Lung (tissue), 11 donors: ENCODE measurements at regions not wholly inside any gene's neighbourhood (a gene's known extent, or its start where the extent isn't known, plus 50 kb on each side); places are given as distances from the start of the nearest gene placed in this dataset.

Experiments
- ATAC-seq: fragments of 200-7000 bp; cut with Tn5 transposase; one replicate; pipeline ENCODE4 v1.9.1; 2020; ENCODE audit warnings: moderate number of reproducible peaks; ENCODE audit not compliant: insufficient read depth, low FRiP score
- DNase-seq, 3 donors: peaks; one replicate each; pipeline ENCODE4 v3.0.0-alpha.2; 2013 to 2017
- H3K27ac ChIP-seq, 2 donors: one replicate each; pipeline ENCODE4 v1.5.1; 2013; ENCODE audit warnings: mild to moderate bottlenecking in 2 of 2, moderate library complexity in 2 of 2, control low read depth in 1 of 2, inconsistent platforms in 1 of 2, low read depth in 1 of 2, low read length in 1 of 2
- H3K27me3 ChIP-seq, 3 donors: one replicate each; pipeline ENCODE4 v1.5.1; 2013; ENCODE audit warnings: low read length in 2 of 3; ENCODE audit not compliant: control insufficient read depth in 3 of 3, insufficient read depth in 3 of 3
- H3K36me3 ChIP-seq, 4 donors: one replicate each; pipeline ENCODE4 v1.5.1; 2013; ENCODE audit warnings: low read length in 4 of 4, mild to moderate bottlenecking in 1 of 4, moderate library complexity in 1 of 4; ENCODE audit not compliant: control insufficient read depth in 4 of 4, insufficient read depth in 4 of 4
- H3K4me1 ChIP-seq, 5 donors: one replicate each; pipeline ENCODE4 v1.5.1; 2013; ENCODE audit warnings: low read length in 5 of 5, mild to moderate bottlenecking in 2 of 5, moderate library complexity in 1 of 5; ENCODE audit not compliant: control insufficient read depth in 5 of 5, insufficient read depth in 5 of 5
- H3K4me3 ChIP-seq: one replicate; pipeline ENCODE4 v1.5.1; 2013; ENCODE audit warnings: mild to moderate bottlenecking, control low read depth, moderate library complexity
- H3K9ac ChIP-seq, 2 donors: one replicate each; pipeline ENCODE4 v1.5.1; 2013; ENCODE audit warnings: low read length in 2 of 2, control low read depth in 1 of 2; ENCODE audit not compliant: insufficient read depth in 1 of 2
- H3K9me3 ChIP-seq, 4 donors: one replicate each; pipeline ENCODE4 v1.5.1; 2013; ENCODE audit warnings: low read length in 3 of 4, mild to moderate bottlenecking in 1 of 4, moderate library complexity in 1 of 4; ENCODE audit not compliant: control insufficient read depth in 4 of 4, insufficient read depth in 3 of 4
- CTCF ChIP-seq: IDR thresholded peaks from 2 replicates; pipeline ENCODE4 v1.5.1; 2012; ENCODE audit warnings: mild to moderate bottlenecking; ENCODE audit errors: control extremely low read depth, extremely low read depth
- WGBS, 2 donors: extraction: QIAGEN DNeasy Blood & Tissue Kit; methylation state at CpG; one replicate each; pipeline ENCODE4 v1.1.7; 2013; 5-methylcytosine and 5-hydroxymethylcytosine counted together
- donor health status: control.
- donor health status: control.
- donor health status: Bipolar disorder and iron deficiency.
- donor health status: healthy.
- donor health status: DM: yes; HTN: yes; CAD: no.

DNA sequence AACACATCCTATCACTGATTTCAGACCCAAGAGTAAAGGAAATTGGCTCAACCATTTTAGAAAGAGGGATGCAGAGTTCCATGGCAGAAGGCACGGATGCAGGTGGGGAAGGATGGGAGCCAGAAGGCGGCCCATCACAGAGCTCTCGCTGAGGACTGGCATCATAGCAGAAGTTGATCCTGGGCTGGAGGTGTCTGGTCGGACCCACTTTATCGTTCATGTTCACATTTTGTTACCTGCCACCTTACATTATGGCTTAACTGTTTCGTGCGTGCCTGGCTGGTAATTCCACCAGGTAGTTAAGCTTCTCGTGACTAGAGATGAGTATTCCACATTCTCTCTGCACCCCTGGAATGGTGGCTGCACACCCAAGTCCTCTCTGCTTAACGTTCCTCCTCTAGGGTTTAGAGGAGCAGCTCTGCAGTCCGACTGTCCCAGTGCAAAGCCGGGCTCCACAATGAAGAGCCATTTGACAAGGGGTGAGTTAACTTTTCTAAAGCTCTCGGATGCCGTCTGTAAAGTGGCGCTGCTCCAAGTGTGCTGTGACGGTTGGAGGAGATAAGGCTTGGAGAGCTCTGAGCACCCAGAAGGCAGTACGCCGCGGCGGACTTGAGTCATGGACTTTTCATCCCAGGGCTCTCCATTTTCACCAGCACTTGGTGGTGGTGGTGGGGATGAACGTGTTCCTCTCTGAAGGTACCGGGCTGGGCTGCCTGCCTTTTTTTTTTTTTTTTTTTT lies 157.1 kb upstream of the SHH start:
- no peak for DNase-seq
- Histone ChIP-seq H3K27ac (no peak overlapping the region), H3K4me1 (no peaks in the 10 kb centered on the region), H3K9ac (no peak overlapping the region), H3K4me3 (no peak overlapping the region), H3K27me3 (peaks cover 0 to 2% (median 0%) of the 10 kb centered on the region in 3 donors), H3K9me3 (no peaks in the 10 kb centered on the region), H3K36me3 (no peaks in the 10 kb centered on the region)
- ATAC-seq, result no peak
- TF ChIP-seq CTCF, result no peak
- WGBS, 2 donors, result 83 to 88% methylated on average over 21 of the region's 21 CpGs

- 83 to 87% methylated on average over 7 of the region's 7 CpGs for WGBS, 2 donors
- H3K27ac ChIP-seq, result no peak overlapping the region
- ATAC-seq, result no peak
These were observed 152.7 kb upstream of the SHH start for GRCh38 chr7:155965010-155965409.

DNA sequence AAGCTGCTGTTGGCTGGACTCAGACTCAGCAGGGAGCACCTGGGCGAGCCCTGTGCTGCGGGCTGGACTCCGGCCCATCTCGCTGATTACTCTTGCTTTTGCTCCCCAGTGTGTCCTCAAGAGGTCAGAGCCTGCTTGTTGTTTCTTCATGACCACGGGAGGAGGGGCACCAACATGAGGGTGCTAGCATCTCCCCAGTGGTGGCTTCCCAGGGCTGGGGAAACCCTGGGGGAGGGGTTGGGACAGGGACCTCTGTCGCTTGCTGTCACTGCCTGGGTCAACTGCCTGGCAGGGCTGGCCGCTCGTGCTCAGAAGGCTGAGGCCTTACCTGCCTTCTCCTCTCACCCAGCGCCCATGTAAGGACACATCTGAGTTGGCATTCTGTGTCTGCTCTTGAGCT lies 152.3 kb upstream of the SHH start:
- no peak overlapping the region for H3K27ac ChIP-seq
- no peak for TF ChIP-seq CTCF
- no peak for ATAC-seq

More at GRCh38 chr7:155965010-155965409, 152.7 kb upstream of the SHH start:
- Histone ChIP-seq H3K27me3 (no peaks in the 10 kb centered on the region), H3K9me3 (no peaks in the 10 kb centered on the region), H3K9ac (no peak overlapping the region), H3K36me3 (no peaks in the 10 kb centered on the region), H3K4me1 (peaks cover 0 to 3% (median 0%) of the 10 kb centered on the region in 5 donors), H3K4me3 (no peak overlapping the region)
- DNase-seq, result no peak
- TF ChIP-seq CTCF, result no peak

More for the DNA sequence above, 152.3 kb upstream of the SHH start:
- DNase-seq, result no peak
- Histone ChIP-seq H3K9me3 (no peaks in the 10 kb centered on the region), H3K4me3 (no peak overlapping the region), H3K4me1 (peaks cover 0 to 3% (median 0%) of the 10 kb centered on the region in 5 donors), H3K9ac (no peak overlapping the region), H3K27me3 (no peaks in the 10 kb centered on the region), H3K36me3 (no peaks in the 10 kb centered on the region)
- WGBS, 2 donors, result 87 to 90% methylated on average over 9 of the region's 9 CpGs
